ENCODE measurements at regions not wholly inside any gene's neighbourhood (a gene's known extent, or its start where the extent isn't known, plus 50 kb on each side); places are given as distances from the start of the nearest gene placed in this dataset.

GRCh38 chr4:138090918-138091676 lies 151.1 kb downstream of the SLC7A11 start:
- POLR2A ChIA-PET (ENCODE audit: unreplicated experiment) = interaction anchor here (0.5 kb wide), 1 partner anchor 401 kb away, joined by 15 read pairs; no protein-coding TSS in a partner anchor
- CTCF ChIA-PET = interaction anchor here (0.6 to 2.0 kb wide), 12 partner anchors 8 to 967 kb away, joined by 3 to 27 read pairs (median 4); partner anchors contain the start of gene PCDH18
- no peak overlapping the region for H2AK5ac ChIP-seq (ENCODE audit: low read depth, low read length)
- H2AFZ ChIP-seq (replicated peaks; ENCODE audit: low read length, poor library complexity) = no peak overlapping the region
- no peaks in the 10 kb centered on the region for H3K9me1 ChIP-seq (ENCODE audit: insufficient read depth, low read length)
- 100% methylated on average over 2 of the region's 5 CpGs; no CpG with 5 or more reads in 1 of the 2 experiments for WGBS, 2 experiments (ENCODE audit: extremely low coverage in 2 of 2, insufficient read length in 1 of 2)
- no peaks in the 10 kb centered on the region for H3K9me3 ChIP-seq (ENCODE audit: control insufficient read depth, insufficient read depth, low read length)
- peak overlapping the region; percentile 84 for H2BK20ac ChIP-seq (ENCODE audit: low read depth, low read length)
- H2BK15ac ChIP-seq (ENCODE audit: low read depth, low read length) = peak overlapping the region; percentile 36; the same call in 2 of the 3 replicates
- no TSS peak for BruUV-seq (replicated peaks)
- peak overlapping the region; percentile 32; the same call in 1 of the 2 replicates for H3K14ac ChIP-seq (replicated peaks; ENCODE audit: low read depth, low read length)
- H4K8ac ChIP-seq (ENCODE audit: low read depth in 2 of 2, low read length in 2 of 2) = peak overlapping the region; percentile 8 to 75; a peak in 3 of 4 replicates
- H3K9ac ChIP-seq (ENCODE audit: low read depth, low read length) = no peak overlapping the region
- H3K27ac ChIP-seq (ENCODE audit: insufficient read depth, low read length) = no peak overlapping the region
- H3K4me3 ChIP-seq (ENCODE audit: insufficient read depth, low read depth, low read length) = no peak overlapping the region
- DNase-seq = no peak
- no peak overlapping the region for H3K4me2 ChIP-seq (ENCODE audit: low read depth, low read length)
- no peak overlapping the region for H2AK9ac ChIP-seq (replicated peaks; ENCODE audit: low read depth, low read length, poor library complexity)
- intact Hi-C loops (cut with micrococcal nuclease) = loop anchor here (1.0 to 10.0 kb wide), 7 partner anchors 56 to 967 kb away; partner anchors contain the start of gene PCDH18
- H3K36me3 ChIP-seq (ENCODE audit: control insufficient read depth, insufficient read depth, low read length) = no peaks in the 10 kb centered on the region
- H4K20me1 ChIP-seq (ENCODE audit: insufficient read depth, low read length) = no peaks in the 10 kb centered on the region
- no peak overlapping the region for H3K23ac ChIP-seq (ENCODE audit: low read depth, low read length)
- H3K4ac ChIP-seq (ENCODE audit: low read depth, low read length) = peak overlapping the region; percentile 77; the same call in 1 of the 2 replicates
- no peak overlapping the region for H2BK5ac ChIP-seq (ENCODE audit: low read depth, low read length, poor library complexity, severe bottlenecking)
- no peaks in the 10 kb centered on the region for H3K79me1 ChIP-seq (ENCODE audit: low read depth in 1 of 2, low read length in 2 of 2)
- no peaks in the 10 kb centered on the region for H3K27me3 ChIP-seq (ENCODE audit: control insufficient read depth, insufficient read depth, low read length)
- dilution Hi-C loops (cut with HindIII; ENCODE audit: low sequenced_read_pairs, unreplicated experiment) = no loop called here
- peak overlapping the region; percentile 65 for H3K18ac ChIP-seq (ENCODE audit: low read depth, low read length)
- in situ Hi-C loops (cut with MboI; ENCODE audit: low sequenced_read_pairs) = no loop called here
- no peak for ATAC-seq (ENCODE audit: low read depth)
- TF ChIP-seq POLR2A (IDR thresholded peaks at IDR 0.05; ENCODE audit: low read depth, low read length) = no peak
- TF ChIP-seq MAFK (IDR thresholded peaks at IDR 0.05; ENCODE audit: low read depth, low read length) = no peak
- TF ChIP-seq BHLHE40 (IDR thresholded peaks at IDR 0.05; ENCODE audit: low read depth, low read length) = no peak
- TF ChIP-seq NFE2L2 (IDR thresholded peaks at IDR 0.05; ENCODE audit: low read depth, low read length) = no peak
- TF ChIP-seq MXI1 (IDR thresholded peaks at IDR 0.05; ENCODE audit: borderline replicate concordance, low read depth, low read length) = no peak
- TF ChIP-seq RFX5 (IDR thresholded peaks at IDR 0.05; ENCODE audit: low read depth, low read length) = no peak
- TF ChIP-seq USF2 (IDR thresholded peaks at IDR 0.05; ENCODE audit: low read depth, low read length) = no peak
- TF ChIP-seq SMC3 (IDR thresholded peaks at IDR 0.05; ENCODE audit: low read depth, low read length) = no peak
- H3K56ac ChIP-seq (ENCODE audit: extremely low read depth, insufficient read depth, low read length) = no peak overlapping the region
- H2BK120ac ChIP-seq (ENCODE audit: low read depth, low read length) = peak overlapping the region; percentile 65
- peak overlapping the region; percentile 48 for H4K91ac ChIP-seq (ENCODE audit: insufficient read depth, low read depth, low read length)
- H3K4me1 ChIP-seq (ENCODE audit: control insufficient read depth, insufficient read depth, low read length) = 0 out of 2 replicates have a peak, but pooled peaks cover 2% of the 10 kb centered on the region
- no peak overlapping the region; the same call in 1 of the 2 replicates for H4K5ac ChIP-seq (ENCODE audit: low read depth, low read length)

Data from IMR-90 (cell line).